Large intestine (tissue), 3 donors: ENCODE measurements at regions not wholly inside any gene's neighbourhood (a gene's known extent, or its start where the extent isn't known, plus 50 kb on each side); places are given as distances from the start of the nearest gene placed in this dataset.
"Not testable (repeated sequence)": the region's sequence is repeated elsewhere in the genome, so short reads cannot be mapped to it uniquely, and the experiment has no call there.

Experiments
- DNase-seq, 2 donors: peaks; one replicate each; pipeline versions ENCODE4 v3.0.0 to v3.0.0-alpha.2; 2013
- H3K27ac ChIP-seq: one replicate; pipeline ENCODE4 v1.5.1; 2013; ENCODE audit warnings: low read length
- H3K27me3 ChIP-seq: 2 replicates; pipeline ENCODE4 v1.6.1; 2013; ENCODE audit warnings: low read length; ENCODE audit not compliant: control insufficient read depth, insufficient read depth
- H3K36me3 ChIP-seq: 2 replicates; pipeline ENCODE4 v1.6.1; 2013; ENCODE audit warnings: low read length; ENCODE audit not compliant: control insufficient read depth, insufficient read depth
- H3K4me1 ChIP-seq: one replicate; pipeline ENCODE4 v1.6.1; 2013; ENCODE audit warnings: low read length; ENCODE audit not compliant: control insufficient read depth, insufficient read depth
- H3K4me3 ChIP-seq: one replicate; pipeline ENCODE4 v1.5.1; 2013; ENCODE audit warnings: low read length
- H3K9me3 ChIP-seq: one replicate; pipeline ENCODE4 v1.6.1; 2013; ENCODE audit warnings: mild to moderate bottlenecking, low read depth, low read length, moderate library complexity; ENCODE audit not compliant: control insufficient read depth
- WGBS: methylation state at CpG from one replicate; pipeline ENCODE4 v1.1.5; 2013; ENCODE audit warnings: low lambda C conversion rate; ENCODE audit not compliant: insufficient coverage; 5-methylcytosine and 5-hydroxymethylcytosine counted together

DNA sequence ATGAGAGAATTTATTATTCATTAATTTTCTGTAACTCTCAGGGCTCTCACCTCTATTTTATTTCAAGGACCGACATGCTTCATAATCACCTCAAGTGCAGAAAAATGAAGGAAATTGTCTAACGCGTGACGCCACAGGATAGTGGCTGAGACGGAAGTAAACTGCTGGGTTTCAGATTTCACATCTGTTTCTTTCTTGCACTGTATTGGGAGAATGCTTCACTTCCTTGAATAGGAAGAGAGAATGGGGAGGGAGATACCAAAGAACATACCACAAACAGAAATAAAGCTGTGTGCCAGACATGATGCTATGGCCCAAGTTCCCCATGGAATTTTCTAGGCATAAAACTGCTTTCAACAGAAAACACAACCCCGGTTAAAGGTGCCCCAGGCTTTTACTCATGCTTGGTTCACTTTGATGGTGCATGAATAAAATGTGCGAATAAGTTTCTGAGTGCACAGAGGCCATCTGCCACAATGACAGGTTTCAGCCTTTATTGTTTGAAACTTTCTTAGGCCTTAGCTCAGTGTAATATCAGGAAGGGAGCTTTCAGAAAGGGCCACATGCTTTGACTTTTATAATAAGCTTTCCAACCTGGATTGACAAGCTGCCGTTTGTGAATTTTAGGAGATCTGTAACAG is 1116.4 kb downstream of the SOCS6 start:
- H3K36me3 ChIP-seq: no peaks in the 10 kb centered on the region
- no peaks in the 10 kb centered on the region for H3K27me3 ChIP-seq
- DNase-seq: no peak
- no peak overlapping the region for H3K4me3 ChIP-seq
- no CpG with 5 or more reads among the region's 8 CpGs for WGBS
- H3K9me3 ChIP-seq: no peaks in the 10 kb centered on the region
- H3K27ac ChIP-seq: no peak overlapping the region
- no peaks in the 10 kb centered on the region for H3K4me1 ChIP-seq

- no peak overlapping the region for H3K27ac ChIP-seq
- WGBS: no CpG with 5 or more reads among the region's 2 CpGs
- no peaks in the 10 kb centered on the region for H3K27me3 ChIP-seq
- H3K4me3 ChIP-seq: no peak overlapping the region
- no peaks in the 10 kb centered on the region for H3K4me1 ChIP-seq
- no peak for DNase-seq
- H3K36me3 ChIP-seq: no peaks in the 10 kb centered on the region
- no peaks in the 10 kb centered on the region for H3K9me3 ChIP-seq
These were observed 1114.7 kb downstream of the SOCS6 start for GRCh38 chr18:71403501-71403900.

DNA sequence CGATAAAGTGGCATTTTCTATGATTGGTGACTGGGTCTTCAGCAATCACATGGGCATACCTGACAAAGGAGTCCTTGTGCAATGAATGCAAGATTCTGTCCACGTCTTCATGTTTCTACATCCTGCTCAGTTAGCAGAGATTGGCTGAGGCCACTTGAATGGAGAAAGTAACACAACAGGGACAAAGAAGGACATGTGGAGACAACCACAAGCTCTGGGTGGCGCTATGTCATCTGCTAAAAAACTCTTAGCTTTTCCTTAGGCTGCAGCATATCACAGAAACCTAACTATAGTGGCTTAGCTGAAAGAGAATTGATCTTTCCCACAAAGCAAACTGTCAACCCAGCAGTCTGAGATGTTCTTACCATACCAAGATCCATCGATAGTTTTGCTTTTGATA is 1109.7 kb downstream of the SOCS6 start:
- no peak for DNase-seq
- no peaks in the 10 kb centered on the region for H3K36me3 ChIP-seq
- no peak overlapping the region for H3K27ac ChIP-seq
- H3K27me3 ChIP-seq: no peaks in the 10 kb centered on the region
- H3K4me3 ChIP-seq: no peak overlapping the region
- 22% methylated on average over 1 of the region's 4 CpGs for WGBS
- no peaks in the 10 kb centered on the region for H3K9me3 ChIP-seq
- H3K4me1 ChIP-seq: no peaks in the 10 kb centered on the region

DNA sequence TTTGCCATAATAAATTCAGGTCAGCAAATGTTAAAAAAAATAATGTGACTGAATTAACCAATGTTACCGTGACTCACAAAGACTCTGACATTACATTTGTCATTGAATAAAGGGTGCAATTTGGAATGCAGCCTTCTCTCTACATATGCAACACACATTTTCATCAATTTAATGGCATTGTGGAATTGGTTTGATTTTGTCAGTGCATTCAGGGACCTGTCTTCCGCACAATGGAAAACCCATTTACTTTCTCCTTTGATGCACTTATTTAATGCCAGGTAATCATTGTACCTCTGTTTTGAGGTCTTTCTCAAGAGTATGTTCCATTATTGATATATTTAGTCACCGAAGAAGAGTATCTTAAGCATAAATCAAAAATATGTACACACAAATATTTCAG is 1099.3 kb downstream of the SOCS6 start:
- WGBS: 86% methylated on average over 1 of the region's 3 CpGs
- no peaks in the 10 kb centered on the region for H3K36me3 ChIP-seq
- no peaks in the 10 kb centered on the region for H3K27me3 ChIP-seq
- H3K4me3 ChIP-seq: no peak overlapping the region
- H3K9me3 ChIP-seq: no peaks in the 10 kb centered on the region
- DNase-seq: no peak
- H3K4me1 ChIP-seq: no peaks in the 10 kb centered on the region
- H3K27ac ChIP-seq: no peak overlapping the region

DNA sequence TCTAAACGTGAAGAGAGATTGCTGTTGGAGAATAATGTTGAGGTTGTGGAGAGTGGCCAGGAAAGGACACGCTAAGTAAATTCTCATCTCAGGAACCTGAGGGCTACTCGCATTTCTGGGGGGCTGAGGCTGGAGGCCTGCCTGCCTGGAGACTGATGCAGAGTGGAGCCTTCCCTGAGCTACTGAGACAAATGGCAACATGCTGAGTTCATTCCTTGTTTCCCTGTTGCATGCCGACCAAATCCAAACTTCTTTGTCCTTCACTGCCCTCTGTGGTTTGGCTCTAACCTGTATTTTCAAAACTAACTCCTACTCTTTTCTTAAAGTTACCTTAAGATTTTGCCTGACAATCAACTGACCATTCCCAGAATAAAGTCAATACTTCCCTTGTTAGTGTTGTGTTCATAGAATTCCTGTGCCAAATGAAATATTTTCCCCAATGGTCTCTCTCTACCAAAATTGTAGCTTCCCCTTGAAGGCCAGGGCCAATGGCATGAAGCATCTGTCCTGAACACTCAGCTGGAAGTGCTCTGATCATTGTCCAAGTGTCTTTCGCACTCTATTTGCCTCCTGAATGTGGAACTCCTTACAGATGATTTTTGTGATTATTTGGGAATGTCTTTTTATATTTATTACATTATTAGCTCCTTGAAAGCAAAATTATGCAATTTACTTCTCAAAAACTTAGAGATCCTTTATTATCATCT is 1085.6 kb downstream of the SOCS6 start:
- no peak overlapping the region for H3K4me3 ChIP-seq
- no peaks in the 10 kb centered on the region for H3K4me1 ChIP-seq
- H3K9me3 ChIP-seq: no peaks in the 10 kb centered on the region
- H3K27ac ChIP-seq: no peak overlapping the region
- H3K36me3 ChIP-seq: no peaks in the 10 kb centered on the region
- DNase-seq: peak in 1 of 2 donors; percentile 4
- H3K27me3 ChIP-seq: no peaks in the 10 kb centered on the region
- WGBS: 40% methylated on average over 1 of the region's 5 CpGs

- no peaks in the 10 kb centered on the region for H3K27me3 ChIP-seq
- H3K9me3 ChIP-seq: peaks cover under 1% of the 10 kb centered on the region
- H3K4me1 ChIP-seq: no peaks in the 10 kb centered on the region
- no peak for DNase-seq
- WGBS: 20% methylated on average over 1 of the region's 2 CpGs
- H3K36me3 ChIP-seq: no peaks in the 10 kb centered on the region
- H3K4me3 ChIP-seq: no peak overlapping the region
- no peak overlapping the region for H3K27ac ChIP-seq
These were observed 1083.2 kb downstream of the SOCS6 start for GRCh38 chr18:71371951-71372605.

GRCh38 chr18:71370671-71371445 is 1082.0 kb downstream of the SOCS6 start:
- no peak for DNase-seq
- no peaks in the 10 kb centered on the region for H3K4me1 ChIP-seq
- H3K27me3 ChIP-seq: no peaks in the 10 kb centered on the region
- H3K36me3 ChIP-seq: no peaks in the 10 kb centered on the region
- H3K27ac ChIP-seq: no peak overlapping the region
- peaks cover 6% of the 10 kb centered on the region for H3K9me3 ChIP-seq
- H3K4me3 ChIP-seq: no peak overlapping the region
- 84% methylated on average over 4 of the region's 7 CpGs for WGBS

GRCh38 chr18:71370095-71370494 is 1081.2 kb downstream of the SOCS6 start:
- no peak overlapping the region for H3K4me3 ChIP-seq
- no peaks in the 10 kb centered on the region for H3K4me1 ChIP-seq
- no peaks in the 10 kb centered on the region for H3K36me3 ChIP-seq
- no peak overlapping the region for H3K27ac ChIP-seq
- DNase-seq: no peak
- peaks cover 6% of the 10 kb centered on the region for H3K9me3 ChIP-seq
- no peaks in the 10 kb centered on the region for H3K27me3 ChIP-seq
- 100% methylated on average over 1 of the region's 2 CpGs for WGBS

- no peak for DNase-seq
- Histone ChIP-seq H3K27me3 (no peaks in the 10 kb centered on the region), H3K27ac (no peak overlapping the region), H3K36me3 (no peaks in the 10 kb centered on the region), H3K9me3 (peaks cover 6% of the 10 kb centered on the region), H3K4me3 (no peak overlapping the region), H3K4me1 (no peaks in the 10 kb centered on the region)
- no CpG with 5 or more reads among the region's 4 CpGs for WGBS
These were observed 1073.3 kb downstream of the SOCS6 start for GRCh38 chr18:71362140-71362539.

- not testable (repeated sequence) for H3K36me3 ChIP-seq, H3K27me3 ChIP-seq, H3K9me3 ChIP-seq, H3K4me3 ChIP-seq, DNase-seq, H3K4me1 ChIP-seq, H3K27ac ChIP-seq
- WGBS: no CpG with 5 or more reads among the region's 3 CpGs
These were observed 1066.8 kb downstream of the SOCS6 start for GRCh38 chr18:71355599-71355998.
